ENCODE measurements at regions not wholly inside any gene's neighbourhood (a gene's known extent, or its start where the extent isn't known, plus 50 kb on each side); places are given as distances from the start of the nearest gene placed in this dataset.

DNA sequence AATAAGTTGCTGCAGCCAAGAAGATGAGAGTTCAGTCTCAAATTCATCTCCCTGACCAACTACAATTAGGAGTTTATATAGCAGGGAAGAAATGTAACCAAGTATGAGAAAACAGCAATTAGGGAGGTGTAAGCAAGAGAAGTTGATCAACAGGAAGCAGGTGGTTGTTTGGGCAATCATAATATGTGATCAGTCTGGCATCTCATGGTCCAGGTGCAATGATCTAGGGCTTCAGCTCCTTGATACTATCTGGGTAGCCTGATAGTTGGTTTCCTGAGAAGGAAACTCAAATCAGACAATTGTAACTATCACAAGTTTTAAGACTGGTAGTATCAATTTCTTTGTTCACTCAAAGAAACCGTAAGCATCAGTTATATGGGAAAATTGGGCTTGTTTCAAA lies 1574.3 kb upstream of the PABPC4L start:
- DNase-seq, result no peak

DNA sequence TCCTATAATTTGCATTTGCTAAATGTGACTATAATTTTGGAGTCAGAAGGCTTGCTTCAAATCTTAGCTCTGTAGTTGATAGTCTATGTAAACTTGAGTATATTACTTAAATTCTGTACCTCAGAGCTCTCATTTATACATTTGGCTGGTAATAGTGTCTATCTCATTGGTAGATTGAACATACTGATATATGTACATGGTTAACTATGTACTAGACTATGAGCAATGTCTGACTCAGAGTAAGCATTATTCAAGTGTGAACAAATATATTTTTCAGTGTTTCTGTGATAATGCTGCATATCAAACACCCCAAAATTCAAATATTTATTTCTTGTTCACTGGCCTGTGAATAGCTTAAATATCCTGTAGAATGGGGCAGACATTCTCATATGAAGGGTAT lies 1568.9 kb upstream of the PABPC4L start:
- no peak for DNase-seq

DNA sequence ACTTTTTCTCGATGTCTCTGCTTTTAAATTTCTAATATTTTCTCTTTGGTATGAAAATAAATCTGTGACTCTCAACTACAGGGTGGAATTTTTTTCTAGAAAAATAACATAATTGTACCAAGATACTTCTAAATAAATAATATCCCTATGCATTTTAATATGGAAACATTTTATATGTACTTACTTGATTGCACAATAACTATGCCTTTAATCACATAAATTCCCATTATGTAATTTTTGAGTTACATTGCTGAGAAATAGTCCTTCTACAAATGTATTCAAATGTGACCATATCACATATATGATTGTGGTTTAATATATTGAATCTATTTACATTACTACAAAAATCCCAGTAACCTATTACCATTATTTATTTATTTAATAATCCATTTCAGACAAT lies 1543.3 kb upstream of the PABPC4L start:
- DNase-seq, result no peak

DNA sequence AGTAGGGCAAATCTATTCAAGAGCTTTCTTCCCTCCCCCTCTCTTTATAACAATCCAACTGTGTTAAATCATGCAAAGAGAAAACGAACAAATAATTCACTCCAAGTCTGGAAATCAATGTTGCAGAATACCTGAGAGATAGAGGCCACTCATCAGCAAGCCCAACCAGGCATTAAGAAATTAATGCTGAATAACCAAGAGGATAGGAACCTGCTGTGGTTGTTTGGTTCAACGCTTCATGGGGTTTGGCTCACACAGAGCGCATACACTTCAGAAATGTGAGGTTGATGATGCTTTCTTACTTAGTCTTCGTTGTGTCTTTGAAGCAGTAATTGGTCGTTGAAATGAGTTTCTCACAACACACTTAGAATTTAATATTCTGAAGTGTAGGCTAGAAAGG lies 1540.0 kb upstream of the PABPC4L start:
- DNase-seq, result no peak

DNA sequence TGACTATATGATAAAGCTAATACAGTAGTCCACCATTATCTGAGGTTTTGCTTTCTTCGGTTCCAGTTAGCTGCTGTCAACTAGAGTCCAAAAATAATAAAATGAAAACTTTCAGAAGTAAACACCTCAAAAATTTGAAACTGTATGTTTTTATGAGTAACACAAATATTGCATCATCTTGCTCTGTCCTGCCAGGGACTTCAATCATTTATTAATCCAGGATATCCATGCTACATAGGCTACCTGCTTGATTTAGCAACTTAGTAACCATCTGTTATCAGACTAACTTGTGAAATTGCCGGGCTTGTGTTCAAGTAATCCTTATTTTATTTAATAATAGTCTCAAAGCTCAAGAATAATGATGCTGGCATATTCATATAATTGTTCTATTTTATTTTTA lies 1537.8 kb upstream of the PABPC4L start:
- DNase-seq, result no peak

DNA sequence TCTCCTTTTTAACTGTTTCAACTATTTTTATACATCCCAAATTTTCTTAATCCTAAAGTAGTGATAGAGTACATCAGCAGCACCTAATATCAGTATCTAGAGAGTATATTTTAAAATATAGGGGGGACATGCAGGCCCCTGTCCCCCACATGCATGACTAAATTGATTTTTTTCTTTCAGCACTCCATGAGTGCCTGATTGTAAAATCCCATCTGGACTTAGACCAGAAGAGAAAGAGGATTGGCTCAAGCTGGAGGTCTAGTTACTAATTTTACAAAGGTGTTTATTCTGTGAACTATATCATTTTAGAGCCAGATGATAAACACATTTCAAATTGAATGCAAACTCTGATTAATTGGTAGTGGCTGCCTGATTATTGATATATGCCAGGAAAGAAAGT lies 1533.9 kb upstream of the PABPC4L start:
- DNase-seq, result no peak

DNA sequence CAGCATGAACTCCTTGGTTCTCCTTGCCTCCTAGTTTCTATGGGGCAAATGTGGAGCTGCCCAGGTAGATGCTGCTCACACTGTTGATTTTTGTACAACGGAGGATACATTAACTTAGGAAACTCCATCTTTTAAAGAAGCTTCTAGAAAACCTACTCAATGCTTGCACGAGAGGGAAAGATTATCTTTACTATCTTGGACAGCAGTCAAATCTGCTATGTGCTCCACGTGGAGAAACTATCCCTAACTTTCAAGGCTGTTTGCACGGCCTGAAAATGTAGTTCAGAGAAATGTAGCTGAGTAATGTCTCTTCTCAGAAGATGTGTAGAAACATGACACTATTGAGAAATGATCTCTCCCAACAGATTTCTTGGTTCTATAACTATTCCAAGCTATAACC lies 1530.9 kb upstream of the PABPC4L start:
- DNase-seq, result no peak

DNA sequence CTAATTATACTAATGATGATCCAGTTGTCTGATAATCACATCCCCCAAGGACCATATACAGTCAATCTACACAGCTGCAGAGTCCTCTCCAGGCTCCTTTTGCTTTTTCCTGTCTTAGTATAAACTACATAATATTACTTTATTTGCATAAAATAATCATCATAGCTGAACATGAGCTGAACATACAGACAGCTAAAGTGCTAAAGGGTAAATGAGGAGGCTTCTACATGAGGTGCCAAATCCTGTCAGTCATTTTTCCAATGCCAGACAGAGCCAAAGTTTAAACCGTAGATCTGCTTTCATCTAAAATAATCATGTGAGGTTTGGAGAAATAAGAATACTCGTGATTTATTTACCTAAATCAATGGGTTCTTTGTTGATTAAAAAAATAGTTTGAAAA lies 1530.1 kb upstream of the PABPC4L start:
- DNase-seq, result no peak

DNA sequence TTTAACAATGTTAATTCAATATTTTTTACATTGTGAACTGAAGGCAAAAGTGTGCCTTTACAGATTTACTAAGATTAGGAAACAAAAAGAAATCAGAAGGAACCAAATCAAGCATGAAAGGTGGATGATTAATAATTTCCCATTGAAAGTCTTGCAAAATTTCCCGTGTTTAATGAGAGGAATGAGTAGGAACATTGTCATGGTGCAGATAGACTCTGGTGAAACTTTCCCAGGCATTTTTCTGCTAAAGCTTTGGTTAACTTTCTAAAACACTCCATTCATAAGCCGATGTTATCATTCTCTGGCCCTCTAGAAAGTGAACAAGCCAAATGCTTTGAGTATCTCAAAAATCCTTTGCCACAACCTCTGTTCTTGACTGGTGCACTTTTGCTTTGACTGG lies 1522.8 kb upstream of the PABPC4L start:
- DNase-seq, result no peak

DNA sequence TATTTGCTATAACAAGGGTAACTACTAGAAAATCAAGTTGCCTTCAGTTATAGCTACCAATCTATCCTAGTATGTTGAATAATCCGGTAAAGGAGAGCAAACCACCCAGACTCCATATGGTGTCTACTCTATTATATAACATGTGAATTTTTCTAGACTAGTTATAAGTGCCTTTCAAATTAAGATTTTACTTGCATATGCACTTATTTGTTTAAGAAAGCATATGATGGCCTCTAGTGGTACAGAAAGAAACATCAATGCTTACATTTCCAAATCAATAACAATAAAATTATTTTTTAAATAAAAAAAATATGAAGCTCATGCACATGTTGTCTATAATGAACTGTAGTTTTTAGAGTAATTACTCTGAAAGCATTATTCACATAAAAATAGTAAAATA lies 1516.4 kb upstream of the PABPC4L start:
- peak in 1 of 2 experiments; percentile 60 for DNase-seq

DNA sequence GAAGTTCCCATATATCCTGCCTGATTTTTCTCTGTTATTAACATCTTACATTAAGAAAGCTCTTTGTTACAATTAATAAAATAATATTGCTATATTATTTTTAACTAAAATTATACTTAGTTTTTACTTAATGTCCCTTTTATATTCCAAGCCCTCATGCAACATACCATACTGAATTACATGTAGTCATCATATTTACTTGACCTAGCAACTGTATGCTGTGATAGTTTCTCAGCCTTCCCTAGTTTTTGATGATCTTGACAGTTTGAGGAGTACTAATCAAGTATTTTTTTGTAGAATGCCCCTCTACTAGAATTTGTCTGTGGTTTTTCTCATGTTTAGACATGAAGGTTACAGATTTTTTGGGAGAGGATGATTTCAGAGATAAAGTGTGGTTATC lies 1503.8 kb upstream of the PABPC4L start:
- DNase-seq, result no peak

DNA sequence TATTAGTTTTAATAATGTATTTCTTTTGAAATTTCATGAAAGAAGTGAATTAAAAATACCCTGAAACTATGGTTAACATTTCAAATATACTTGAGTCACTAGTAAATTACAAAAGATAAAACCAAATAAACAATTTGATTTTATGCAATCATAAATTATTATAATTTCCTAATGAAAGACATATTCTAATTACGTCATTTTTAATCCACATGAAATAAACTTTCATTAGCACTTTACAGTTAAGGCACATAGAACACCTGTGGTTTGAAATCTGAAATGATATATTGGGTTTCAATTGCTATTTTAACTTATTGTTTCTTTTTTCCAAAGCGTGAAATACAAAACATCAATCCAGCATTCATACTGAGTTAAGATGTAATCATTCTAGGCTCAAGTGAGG lies 1492.5 kb upstream of the PABPC4L start:
- no peak for DNase-seq

DNA sequence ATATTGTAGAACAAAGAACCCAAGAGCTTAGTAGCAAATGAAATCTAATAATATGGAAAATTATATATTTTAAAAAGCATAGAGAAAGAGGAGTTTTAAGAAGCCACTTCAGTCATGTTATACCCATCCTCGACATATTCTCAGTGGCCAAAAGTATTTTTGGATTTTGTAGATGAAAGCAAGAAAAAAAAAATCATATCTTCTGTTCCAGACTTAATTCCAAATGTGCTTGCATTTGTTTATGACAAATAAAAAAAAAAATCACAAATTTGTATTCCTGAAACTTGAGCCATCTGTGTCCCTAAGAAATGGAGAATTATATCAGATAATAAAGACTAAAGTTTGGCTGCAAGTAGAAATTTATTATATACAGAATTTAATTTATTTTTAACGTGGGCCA lies 1482.4 kb upstream of the PABPC4L start:
- DNase-seq, result no peak

DNA sequence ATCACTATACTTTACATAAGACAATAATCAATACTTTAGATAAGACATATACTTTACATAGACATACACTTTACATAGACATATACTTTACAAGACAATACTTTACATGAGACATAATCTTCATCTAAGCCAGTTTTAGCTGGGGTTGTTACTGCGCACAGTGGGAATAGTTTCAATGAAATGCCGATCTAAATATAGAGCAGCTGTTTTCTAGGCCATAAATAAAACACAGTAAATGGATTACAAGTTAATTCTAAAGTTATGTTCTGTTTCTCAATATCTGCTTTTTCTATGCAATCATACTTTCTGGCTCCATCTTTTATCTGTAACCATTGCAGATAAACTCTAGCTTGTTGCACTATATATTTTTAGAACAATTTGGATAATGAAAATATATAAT lies 1470.6 kb upstream of the PABPC4L start:
- DNase-seq, result no peak

DNA sequence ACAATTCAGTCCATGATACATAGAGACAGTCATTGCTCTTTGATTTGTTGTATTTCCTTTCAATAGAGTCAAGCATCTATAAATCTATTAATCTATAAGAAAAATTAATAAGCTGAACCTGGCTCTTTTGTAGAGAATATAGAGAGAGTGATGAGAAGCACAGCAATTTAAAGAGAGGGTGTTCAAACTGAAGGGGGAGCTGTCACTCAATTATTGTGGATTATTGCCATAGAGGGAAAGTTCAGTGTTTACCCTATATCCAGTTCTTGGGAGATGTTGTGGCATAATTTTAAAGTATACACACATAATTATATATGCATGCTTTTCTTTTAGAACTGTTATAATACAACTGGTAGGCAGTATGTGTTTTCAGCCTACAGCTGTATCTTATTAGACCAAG lies 1469.0 kb upstream of the PABPC4L start:
- no peak for DNase-seq

Measured in NCI-H524 (cell line).